Testis (tissue), 2 donors: ENCODE measurements at regions not wholly inside any gene's neighbourhood (a gene's known extent, or its start where the extent isn't known, plus 50 kb on each side); places are given as distances from the start of the nearest gene placed in this dataset.
"Not testable (repeated sequence)": the region's sequence is repeated elsewhere in the genome, so short reads cannot be mapped to it uniquely, and the experiment has no call there.

ENCODE experiments used
- POLR2A ChIP-seq: fragments of 450-650 bp; IDR thresholded peaks from one replicate; pipeline ENCODE4 v1.6.1; 2017; ENCODE audit warnings: antibody characterized with exemption, mild to moderate bottlenecking, moderate library complexity
- TF ChIP-seq, protein P1 (sequence below), 3 experiments: fragments of 450-650 bp in 2 of 3; fragments of 200-600 bp in 1 of 3; sonication (generic) in 1 of 3; IDR thresholded peaks; one replicate each; pipeline ENCODE4 v1.5.1; 2016 to 2019; ENCODE audit warnings: antibody characterized with exemption in 3 of 3, mild to moderate bottlenecking in 2 of 3, moderate library complexity in 1 of 3

DNA sequence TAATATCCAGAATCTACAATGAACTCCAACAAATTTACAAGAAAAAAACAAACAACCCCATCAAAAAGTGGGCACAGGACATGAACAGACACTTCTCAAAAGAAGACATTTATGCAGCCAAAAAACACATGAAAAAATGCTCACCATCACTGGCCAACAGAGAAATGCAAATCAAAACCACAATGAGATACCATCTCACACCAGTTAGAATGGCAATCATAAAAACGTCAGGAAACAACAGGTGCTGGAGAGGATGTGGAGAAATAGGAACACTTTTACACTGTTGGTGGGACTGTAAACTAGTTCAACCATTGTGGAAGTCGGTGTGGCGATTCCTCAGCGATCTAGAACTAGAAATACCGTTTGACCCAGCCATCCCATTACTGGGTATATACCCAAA, 1250.1 kb downstream of the FSCB start:
- TF ChIP-seq, protein P1, sequence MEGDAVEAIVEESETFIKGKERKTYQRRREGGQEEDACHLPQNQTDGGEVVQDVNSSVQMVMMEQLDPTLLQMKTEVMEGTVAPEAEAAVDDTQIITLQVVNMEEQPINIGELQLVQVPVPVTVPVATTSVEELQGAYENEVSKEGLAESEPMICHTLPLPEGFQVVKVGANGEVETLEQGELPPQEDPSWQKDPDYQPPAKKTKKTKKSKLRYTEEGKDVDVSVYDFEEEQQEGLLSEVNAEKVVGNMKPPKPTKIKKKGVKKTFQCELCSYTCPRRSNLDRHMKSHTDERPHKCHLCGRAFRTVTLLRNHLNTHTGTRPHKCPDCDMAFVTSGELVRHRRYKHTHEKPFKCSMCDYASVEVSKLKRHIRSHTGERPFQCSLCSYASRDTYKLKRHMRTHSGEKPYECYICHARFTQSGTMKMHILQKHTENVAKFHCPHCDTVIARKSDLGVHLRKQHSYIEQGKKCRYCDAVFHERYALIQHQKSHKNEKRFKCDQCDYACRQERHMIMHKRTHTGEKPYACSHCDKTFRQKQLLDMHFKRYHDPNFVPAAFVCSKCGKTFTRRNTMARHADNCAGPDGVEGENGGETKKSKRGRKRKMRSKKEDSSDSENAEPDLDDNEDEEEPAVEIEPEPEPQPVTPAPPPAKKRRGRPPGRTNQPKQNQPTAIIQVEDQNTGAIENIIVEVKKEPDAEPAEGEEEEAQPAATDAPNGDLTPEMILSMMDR (IDR thresholded peaks at IDR 0.05) = not testable (repeated sequence)
- not testable (repeated sequence) for TF ChIP-seq POLR2A
